Muscle of leg (tissue), 3 donors: ENCODE measurements at regions not wholly inside any gene's neighbourhood (a gene's known extent, or its start where the extent isn't known, plus 50 kb on each side); places are given as distances from the start of the nearest gene placed in this dataset.

Experiments used
- DNase-seq: peaks from one replicate; pipeline ENCODE4 v3.0.0; 2013
- H3K27ac ChIP-seq: one replicate; pipeline ENCODE4 v1.5.1; 2013; ENCODE audit warnings: mild to moderate bottlenecking, low read length, control low read depth
- H3K27me3 ChIP-seq: one replicate; pipeline ENCODE4 v1.6.1; 2013; ENCODE audit warnings: low read length; ENCODE audit not compliant: control insufficient read depth, insufficient read depth
- H3K36me3 ChIP-seq: one replicate; pipeline ENCODE4 v1.6.1; 2013; ENCODE audit warnings: low read length; ENCODE audit not compliant: control insufficient read depth, insufficient read depth
- H3K4me1 ChIP-seq: one replicate; pipeline ENCODE4 v1.6.1; 2013; ENCODE audit warnings: low read length; ENCODE audit not compliant: control insufficient read depth, insufficient read depth
- H3K4me3 ChIP-seq: one replicate; pipeline ENCODE4 v1.5.1; 2013; ENCODE audit warnings: low read length, control low read depth
- H3K9me3 ChIP-seq: replicated peaks from 2 replicates; pipeline ENCODE4 v1.6.1; 2013; ENCODE audit warnings: low read depth, low read length; ENCODE audit not compliant: control insufficient read depth
- WGBS: methylation state at CpG from one replicate; pipeline ENCODE4 v1.1.5; 2013; ENCODE audit warnings: missing lambda C conversion rate; ENCODE audit not compliant: insufficient coverage; 5-methylcytosine and 5-hydroxymethylcytosine counted together

- no CpG with 5 or more reads among the region's 2 CpGs for WGBS
- Histone ChIP-seq H3K9me3 (no peaks in the 10 kb centered on the region), H3K4me3 (no peak overlapping the region), H3K27ac (no peak overlapping the region), H3K36me3 (no peaks in the 10 kb centered on the region), H3K4me1 (peaks cover 4% of the 10 kb centered on the region), H3K27me3 (no peaks in the 10 kb centered on the region)
- no peak for DNase-seq
Measured at GRCh38 chr17:15893658-15894024, 51.3 kb upstream of the ADORA2B start.

DNA sequence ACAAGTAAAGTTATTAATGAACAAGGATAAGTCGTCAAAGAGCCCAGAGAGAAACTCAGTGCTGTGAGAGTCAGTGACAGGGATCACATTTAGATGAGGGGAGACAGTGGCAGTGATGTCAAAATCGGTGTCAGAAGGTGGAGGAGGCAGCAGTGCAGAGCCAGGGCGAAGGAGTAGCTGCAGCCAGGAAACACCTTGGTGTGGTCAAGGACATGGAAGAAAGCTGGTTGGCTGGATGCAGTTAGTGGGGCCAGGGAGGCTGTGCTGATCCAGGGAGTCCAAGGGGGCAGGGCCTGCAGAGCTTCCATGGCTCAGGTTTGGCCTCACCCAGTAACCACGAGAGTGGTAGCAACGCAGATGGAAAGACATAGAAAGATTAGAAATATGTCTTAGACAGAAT lies 50.7 kb upstream of the ADORA2B start:
- H3K4me1 ChIP-seq, result peaks cover 4% of the 10 kb centered on the region
- DNase-seq, result no peak
- H3K36me3 ChIP-seq, result no peaks in the 10 kb centered on the region
- WGBS, result 85% methylated on average over 5 of the region's 5 CpGs
- H3K27me3 ChIP-seq, result no peaks in the 10 kb centered on the region
- H3K9me3 ChIP-seq, result no peaks in the 10 kb centered on the region
- no peak overlapping the region for H3K27ac ChIP-seq
- H3K4me3 ChIP-seq, result no peak overlapping the region

DNA sequence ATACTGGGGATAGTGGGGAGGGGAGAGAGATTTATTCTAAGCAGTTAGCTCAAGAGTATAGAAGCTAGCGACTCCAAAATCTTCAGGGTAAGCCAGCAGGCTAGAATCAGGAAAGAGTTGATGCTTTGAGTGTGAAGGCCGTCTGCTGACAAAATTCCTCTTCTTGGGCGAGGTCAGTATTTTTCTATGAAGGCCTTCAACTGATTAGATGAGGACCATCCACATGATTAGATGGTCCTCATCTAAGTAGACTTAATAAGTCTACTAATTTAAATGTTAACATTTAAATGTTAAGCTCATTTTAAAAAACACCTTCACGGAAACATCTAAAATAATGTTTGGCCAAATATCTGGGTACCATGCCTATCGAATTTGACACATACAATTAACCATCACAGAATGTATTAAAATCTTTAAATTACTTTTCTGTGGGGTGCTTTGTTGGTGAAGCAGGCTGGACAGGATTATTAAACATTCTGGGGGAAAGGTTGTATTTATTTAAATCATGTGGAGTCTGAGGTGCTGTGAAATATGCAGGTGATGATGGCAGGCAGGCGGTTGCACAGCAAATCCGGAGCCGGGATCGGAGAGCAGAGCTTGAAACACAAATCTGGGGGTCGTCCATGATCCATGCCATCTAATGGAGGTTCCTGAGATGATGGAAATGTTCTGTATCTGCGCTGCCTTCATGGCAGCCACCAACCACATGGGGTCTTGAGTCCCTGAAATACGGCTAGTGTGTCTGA lies 49.8 kb upstream of the ADORA2B start:
- no peaks in the 10 kb centered on the region for H3K27me3 ChIP-seq
- 82% methylated on average over 7 of the region's 12 CpGs for WGBS
- no peak overlapping the region for H3K4me3 ChIP-seq
- H3K9me3 ChIP-seq, result no peaks in the 10 kb centered on the region
- H3K27ac ChIP-seq, result no peak overlapping the region
- peaks cover 4% of the 10 kb centered on the region for H3K4me1 ChIP-seq
- no peak for DNase-seq
- H3K36me3 ChIP-seq, result no peaks in the 10 kb centered on the region
